Activated naive CD4-positive, alpha-beta T cell treated with anti-CD3 and anti-CD28 coated beads, Interleukin-2, amount 50 U/mL, for 72 hours (primary cell): ENCODE measurements at regions not wholly inside any gene's neighbourhood (a gene's known extent, or its start where the extent isn't known, plus 50 kb on each side); places are given as distances from the start of the nearest gene placed in this dataset.

Experiments
- ATAC-seq, 2 donors: fragments of 150-1000 bp; cut with Tn5 transposase; 2 replicates each; pipeline ENCODE4 v1.10.0; 2021; ENCODE audit warnings: mild to moderate bottlenecking in 2 of 2, moderate library complexity in 2 of 2
- DNase-seq, 2 donors: peaks; one replicate each; pipeline ENCODE4 v3.0.0; 2021 to 2022; ENCODE audit warnings: low spot score in 2 of 2
- H3K27ac Mint-ChIP-seq, 2 donors: one replicate each; pipeline ENCODE4 v1.8.0; 2022; ENCODE audit warnings: mild to moderate bottlenecking in 2 of 2, mixed read lengths in 2 of 2
- H3K36me3 Mint-ChIP-seq, 2 donors: one replicate each; pipeline ENCODE4 v1.8.0; 2022; ENCODE audit warnings: mixed read lengths in 2 of 2
- H3K9me3 Mint-ChIP-seq, 2 donors: one replicate each; pipeline ENCODE4 v1.8.0; 2022; ENCODE audit warnings: mixed read lengths in 2 of 2

DNA sequence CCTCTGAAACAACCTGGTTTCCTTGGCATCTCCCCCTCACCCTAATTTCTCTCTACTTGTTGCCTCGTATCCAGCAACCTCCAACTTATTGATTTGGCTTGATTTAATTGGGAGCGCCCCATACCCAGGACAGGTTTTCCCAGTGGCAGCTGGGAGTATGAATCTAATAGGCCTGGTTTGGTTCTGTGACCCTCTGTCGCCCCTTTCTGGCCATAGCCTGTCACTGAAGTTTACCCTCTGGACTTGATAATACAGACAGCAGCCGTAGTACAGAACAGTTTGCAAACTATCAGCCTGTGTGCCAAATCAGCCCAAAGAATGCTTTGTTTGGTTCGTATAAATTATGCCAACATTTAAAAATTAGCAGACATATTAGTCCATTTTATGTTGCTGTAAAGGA is 525.1 kb upstream of the GOLIM4 start:
- H3K9me3 Mint-ChIP-seq = peaks cover 6% of the 10 kb centered on the region in 2 donors
- no peak overlapping the region for H3K27ac Mint-ChIP-seq
- DNase-seq = no peak
- no peak for ATAC-seq
- no peaks in the 10 kb centered on the region for H3K36me3 Mint-ChIP-seq

DNA sequence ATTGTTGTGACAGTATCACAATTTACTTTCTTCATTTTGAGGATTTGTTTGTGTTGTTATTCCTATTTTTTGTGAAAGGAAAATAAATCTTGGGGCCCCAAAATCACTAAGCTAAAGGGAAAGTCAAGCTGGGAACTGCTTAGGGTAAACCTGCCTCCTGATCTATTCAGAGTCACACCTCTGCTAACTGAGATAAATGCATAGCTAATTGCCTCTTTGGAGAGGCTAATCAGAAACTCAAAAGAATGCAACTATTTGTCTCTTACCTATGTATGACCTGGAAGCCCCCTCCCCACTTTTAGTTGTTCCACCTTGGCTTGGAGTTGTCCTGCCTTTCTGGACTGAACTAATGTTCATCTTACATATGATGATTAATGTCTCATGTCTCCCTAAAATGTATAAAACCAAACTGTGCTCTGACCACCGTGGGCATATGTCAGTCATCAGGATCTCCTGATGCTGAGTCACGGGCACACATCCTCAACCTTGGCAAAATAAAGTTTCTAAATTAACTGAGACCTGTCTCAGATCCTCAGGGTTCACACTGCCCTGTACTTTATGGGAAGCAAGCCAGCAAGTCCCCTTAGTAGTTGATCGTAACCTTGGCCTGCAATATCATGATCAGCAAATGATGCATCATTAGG is 523.2 kb upstream of the GOLIM4 start:
- ATAC-seq = no peak
- no peak for DNase-seq
- Mint-ChIP-seq H3K9me3 (peaks cover 6% of the 10 kb centered on the region in 2 donors), H3K27ac (no peak overlapping the region), H3K36me3 (no peaks in the 10 kb centered on the region)

DNA sequence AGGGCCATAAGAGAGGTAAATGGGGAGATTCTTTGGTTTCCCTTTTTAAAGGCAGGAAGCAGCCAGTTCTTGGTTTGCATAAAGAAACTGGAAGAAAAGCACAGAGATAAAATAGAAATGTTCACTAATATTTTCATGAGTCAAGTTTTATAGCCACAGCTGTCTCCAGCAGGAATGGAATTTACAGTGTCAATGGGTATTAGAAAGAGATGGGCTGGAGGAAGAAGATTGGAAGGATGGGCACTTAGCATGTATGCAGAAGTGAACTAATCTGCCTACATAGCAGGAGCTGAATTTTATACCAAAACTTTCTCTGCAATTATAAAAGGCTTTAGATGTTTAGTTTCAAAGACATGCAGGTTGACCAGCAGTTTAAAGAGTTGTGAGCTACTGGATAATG is 521.9 kb upstream of the GOLIM4 start:
- no peak overlapping the region for H3K27ac Mint-ChIP-seq
- H3K9me3 Mint-ChIP-seq = peaks cover 6% of the 10 kb centered on the region in 2 donors
- H3K36me3 Mint-ChIP-seq = no peaks in the 10 kb centered on the region
- ATAC-seq = no peak
- no peak for DNase-seq

DNA sequence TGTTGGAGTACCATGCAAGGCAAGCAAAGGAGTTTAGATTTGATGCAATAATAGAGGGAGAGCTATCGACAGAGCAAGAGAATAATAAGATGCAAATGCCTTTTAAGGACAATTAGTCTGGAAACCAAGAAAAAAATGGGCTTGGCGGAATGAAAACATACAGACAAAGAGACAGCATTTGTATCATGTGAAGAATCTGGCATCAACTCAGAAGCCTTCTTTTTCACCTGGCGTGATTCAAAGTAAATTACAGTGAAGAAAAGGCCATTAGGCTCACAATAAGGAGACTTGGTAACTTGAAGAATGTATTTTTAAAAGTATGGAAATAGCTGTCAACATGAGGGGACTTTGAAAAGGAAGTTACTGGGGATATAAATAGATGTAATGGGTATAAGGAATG is 521.2 kb upstream of the GOLIM4 start:
- Mint-ChIP-seq H3K27ac (no peak overlapping the region), H3K36me3 (no peaks in the 10 kb centered on the region)
- no peak for ATAC-seq

DNA sequence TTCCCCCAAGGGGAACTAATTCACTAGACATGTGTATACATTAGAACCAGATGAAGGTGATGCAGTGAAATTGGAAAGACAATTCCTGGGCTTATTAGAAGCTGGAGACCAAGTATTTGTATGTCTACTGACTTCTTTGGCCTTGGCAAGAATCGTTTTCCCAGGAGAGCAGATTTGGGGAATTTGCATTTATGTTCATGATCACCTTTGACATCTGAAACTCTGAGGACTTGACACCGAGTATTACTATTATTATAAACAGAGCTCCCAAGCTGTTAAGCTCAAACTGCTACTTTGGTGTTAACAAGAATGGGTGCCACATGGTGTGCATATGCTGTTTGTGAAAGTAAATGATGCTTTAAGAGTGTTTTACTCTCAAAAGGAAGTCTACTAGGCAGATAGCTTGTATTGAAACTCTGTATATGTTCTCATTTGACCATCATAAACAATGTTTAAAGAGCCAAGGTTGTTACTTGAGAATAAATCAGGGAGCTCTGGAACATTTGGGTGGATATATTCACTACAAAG is 519.8 kb upstream of the GOLIM4 start:
- no peak overlapping the region for H3K27ac Mint-ChIP-seq
- ATAC-seq (no peak), DNase-seq (no peak)
- H3K9me3 Mint-ChIP-seq = peaks cover 6 to 11% of the 10 kb centered on the region in 2 donors
- no peaks in the 10 kb centered on the region for H3K36me3 Mint-ChIP-seq

More for the DNA sequence above, 521.2 kb upstream of the GOLIM4 start:
- no peak for DNase-seq
- peaks cover 6% of the 10 kb centered on the region in 2 donors for H3K9me3 Mint-ChIP-seq

DNA sequence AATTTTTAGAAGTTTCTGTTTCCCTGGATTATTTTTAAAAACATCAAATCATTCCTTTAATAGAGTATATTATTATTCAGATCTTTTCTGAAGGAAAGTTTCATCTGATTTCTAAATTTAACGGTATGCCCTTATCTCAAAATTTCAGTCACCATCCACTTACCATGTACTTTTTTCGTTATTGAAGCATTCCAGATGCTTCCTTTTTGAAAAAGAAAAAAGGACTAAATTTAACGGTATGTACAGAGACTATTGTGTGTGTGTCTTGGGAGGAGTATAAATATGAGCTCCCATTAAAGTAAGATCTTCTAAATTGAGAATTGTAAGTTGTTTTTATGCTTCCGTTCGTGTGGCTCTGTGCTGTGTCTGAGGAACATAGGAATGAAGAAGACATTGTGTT is 517.4 kb upstream of the GOLIM4 start:
- DNase-seq (no peak), ATAC-seq (no peak)
- Mint-ChIP-seq H3K27ac (no peak overlapping the region), H3K9me3 (peaks cover 0 to 14% of the 10 kb centered on the region in 2 donors), H3K36me3 (no peaks in the 10 kb centered on the region)

DNA sequence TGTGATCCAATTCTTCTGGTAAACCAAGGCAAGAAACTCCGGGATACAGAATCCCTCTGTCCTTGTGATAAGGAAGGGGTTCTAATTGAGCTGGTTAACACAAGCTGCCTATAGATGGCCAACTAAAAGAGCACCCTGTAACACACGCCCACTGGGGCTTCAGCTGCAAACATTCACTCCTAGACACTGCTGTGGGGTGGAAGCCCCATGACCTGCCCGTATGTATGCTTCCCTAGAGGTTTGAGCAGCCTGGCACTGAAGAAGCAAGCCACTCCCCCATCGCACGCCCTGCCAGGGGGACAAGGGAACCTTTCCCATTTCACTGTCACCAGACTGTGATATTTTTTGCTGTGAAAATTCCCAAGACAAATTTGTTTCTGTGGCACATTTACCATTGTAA is 516.9 kb upstream of the GOLIM4 start:
- no peak overlapping the region for H3K27ac Mint-ChIP-seq
- peaks cover 0 to 14% of the 10 kb centered on the region in 2 donors for H3K9me3 Mint-ChIP-seq
- no peaks in the 10 kb centered on the region for H3K36me3 Mint-ChIP-seq
- DNase-seq (no peak), ATAC-seq (no peak)

DNA sequence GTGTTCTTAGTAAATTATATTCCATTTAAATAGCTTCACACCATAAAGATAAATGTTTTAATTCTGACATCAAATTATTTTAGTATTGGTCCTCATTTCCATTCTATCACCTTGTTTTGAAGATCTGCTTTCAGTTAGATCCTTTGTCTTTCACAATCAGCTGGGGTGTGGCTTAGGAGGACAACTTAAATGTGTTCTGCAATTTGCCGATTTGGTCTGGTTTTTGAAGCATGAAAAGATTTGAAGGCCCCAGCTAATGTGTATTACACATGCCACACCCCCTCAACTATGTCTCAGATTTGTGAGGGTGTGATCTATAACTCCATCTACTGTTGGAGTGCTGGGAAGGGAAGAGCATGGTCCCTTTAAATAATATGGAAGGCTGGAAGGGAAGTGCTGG is 516.1 kb upstream of the GOLIM4 start:
- ATAC-seq = no peak
- H3K27ac Mint-ChIP-seq = no peak overlapping the region
- DNase-seq = no peak
- H3K9me3 Mint-ChIP-seq = peaks cover 0 to 10% of the 10 kb centered on the region in 2 donors
- no peaks in the 10 kb centered on the region for H3K36me3 Mint-ChIP-seq

DNA sequence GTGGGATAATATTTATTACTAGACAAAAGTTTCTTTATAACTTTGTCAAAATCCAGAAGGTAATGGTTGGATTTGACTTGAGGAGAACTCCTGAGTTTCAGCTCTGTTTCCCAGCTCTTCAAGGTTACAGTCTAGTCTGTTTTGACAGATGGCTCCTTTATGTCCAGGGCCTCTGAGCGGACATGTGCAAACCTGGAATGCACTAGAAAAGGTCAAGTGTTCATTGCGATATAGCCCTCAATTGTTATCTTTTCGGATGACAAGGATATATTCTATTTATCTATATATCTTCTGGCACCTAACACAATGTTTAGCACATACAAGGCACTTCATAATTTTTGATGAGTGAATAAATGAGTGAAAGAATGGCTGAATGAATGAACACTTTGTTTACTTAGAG is 513.2 kb upstream of the GOLIM4 start:
- Mint-ChIP-seq H3K27ac (no peak overlapping the region), H3K36me3 (no peaks in the 10 kb centered on the region), H3K9me3 (peaks cover 0 to 8% of the 10 kb centered on the region in 2 donors)
- no peak for ATAC-seq
- no peak for DNase-seq

DNA sequence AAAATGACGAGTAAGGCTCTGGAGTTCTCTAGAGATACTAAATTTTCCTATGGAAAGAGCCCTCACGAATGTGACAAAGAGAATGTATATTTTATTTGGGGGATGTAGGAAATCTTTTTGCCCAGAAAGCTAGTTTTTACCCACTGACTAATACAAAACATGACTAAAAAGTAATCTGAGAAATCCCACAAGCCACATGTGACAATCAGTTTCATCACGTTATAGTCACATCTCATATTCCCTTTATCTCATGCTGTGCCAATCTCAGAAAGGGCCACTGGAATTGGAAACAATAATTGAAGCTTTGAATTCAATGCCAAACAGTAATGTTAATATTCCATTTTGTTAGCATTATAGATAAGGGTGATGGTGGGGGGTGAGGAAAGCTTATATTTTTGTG is 509.0 kb upstream of the GOLIM4 start:
- H3K36me3 Mint-ChIP-seq = no peaks in the 10 kb centered on the region
- no peaks in the 10 kb centered on the region for H3K9me3 Mint-ChIP-seq
- DNase-seq (no peak), ATAC-seq (no peak)
- H3K27ac Mint-ChIP-seq = no peak overlapping the region

DNA sequence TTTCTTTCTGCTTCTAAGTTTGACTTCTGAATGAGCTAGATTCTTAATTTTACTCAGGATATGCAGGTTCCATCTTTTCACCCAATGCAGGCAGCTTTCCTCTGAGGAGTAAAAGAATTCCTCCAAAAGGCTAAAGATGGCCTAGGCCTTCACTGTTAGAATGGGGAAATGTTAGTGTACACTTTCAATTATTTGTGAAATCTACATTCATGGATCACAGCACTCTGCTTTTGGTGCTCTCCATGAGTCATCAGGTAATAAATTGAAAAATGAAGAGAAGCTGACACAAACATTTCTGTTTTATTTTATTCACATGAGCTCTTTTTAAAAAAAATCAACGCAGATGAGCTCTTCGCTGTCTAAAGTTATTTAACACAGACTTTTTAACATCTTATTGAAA is 502.5 kb upstream of the GOLIM4 start:
- DNase-seq (no peak), ATAC-seq (no peak)
- no peaks in the 10 kb centered on the region for H3K36me3 Mint-ChIP-seq
- no peaks in the 10 kb centered on the region for H3K9me3 Mint-ChIP-seq
- no peak overlapping the region for H3K27ac Mint-ChIP-seq

DNA sequence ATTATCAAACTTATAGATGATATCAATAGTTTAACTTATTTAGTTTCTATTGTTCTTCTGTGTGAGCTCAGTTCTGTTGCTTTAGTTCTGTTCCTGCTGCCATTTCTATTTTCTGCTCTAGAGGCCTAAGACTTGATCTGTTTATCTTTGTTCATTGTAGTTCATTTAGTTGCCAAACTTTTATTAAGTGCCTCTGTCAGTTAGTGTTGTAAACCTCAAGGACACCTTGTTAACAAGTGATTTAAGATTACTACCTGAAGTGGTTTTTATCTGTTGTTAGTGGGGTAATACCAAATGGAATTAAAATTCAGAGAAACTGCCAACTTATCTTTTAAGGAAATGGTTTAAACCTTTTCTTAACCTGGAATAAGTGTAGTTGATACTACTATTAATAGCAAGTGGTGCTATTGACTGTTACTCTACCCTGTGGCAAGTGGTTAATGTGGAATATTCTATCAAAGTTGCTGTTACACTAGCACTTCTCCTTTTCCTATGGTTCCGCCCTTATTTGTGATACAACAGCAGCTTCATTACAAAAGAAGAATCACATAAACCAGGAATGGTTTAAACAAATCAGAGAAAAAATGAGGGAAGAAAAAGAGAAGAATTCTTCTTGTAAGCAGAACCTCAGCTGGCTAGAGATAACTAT is 500.6 kb upstream of the GOLIM4 start:
- no peak for ATAC-seq
- no peak overlapping the region for H3K27ac Mint-ChIP-seq
- DNase-seq = no peak
- peaks cover 0 to 5% of the 10 kb centered on the region in 2 donors for H3K9me3 Mint-ChIP-seq
- H3K36me3 Mint-ChIP-seq = no peaks in the 10 kb centered on the region

DNA sequence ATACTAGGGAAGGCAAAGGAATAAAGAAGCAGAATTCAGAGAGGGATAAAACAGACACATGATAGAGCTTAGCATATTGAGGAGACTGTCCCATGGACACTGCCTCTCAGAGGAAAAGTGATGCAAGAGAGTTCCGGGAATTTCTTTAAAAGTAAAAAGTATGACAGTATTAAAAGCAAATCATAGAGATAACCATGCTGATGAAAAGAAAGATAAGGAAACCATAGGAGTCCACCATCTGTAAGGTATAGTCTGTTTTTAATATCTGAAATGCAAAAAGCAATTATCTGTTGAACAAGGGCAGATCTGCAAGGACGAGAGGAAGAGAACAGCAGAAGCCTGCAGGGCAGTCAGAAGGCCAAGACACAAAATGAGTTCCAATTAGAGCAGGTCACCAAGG is 495.9 kb upstream of the GOLIM4 start:
- peaks cover 4 to 6% of the 10 kb centered on the region in 2 donors for H3K9me3 Mint-ChIP-seq

DNA sequence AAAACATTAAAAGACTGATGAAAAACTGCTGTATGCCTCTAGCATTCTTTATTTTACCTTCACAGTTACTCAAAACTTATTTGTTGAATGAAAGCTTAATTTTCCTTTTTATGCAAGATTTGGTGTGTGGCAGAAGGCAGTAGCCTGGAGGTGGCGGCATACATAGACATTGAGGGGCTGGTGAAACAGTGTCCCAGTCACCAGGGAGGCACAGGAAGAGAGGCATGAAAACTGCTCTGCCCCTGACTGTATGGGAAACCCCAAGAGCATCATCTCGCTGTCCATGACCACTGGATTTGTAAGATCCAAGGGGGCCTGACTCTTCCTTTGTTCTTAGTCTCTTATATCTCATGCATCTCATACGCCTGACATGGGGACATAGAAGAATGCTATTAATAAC is 493.7 kb upstream of the GOLIM4 start:
- Mint-ChIP-seq H3K9me3 (peaks cover 4 to 6% of the 10 kb centered on the region in 2 donors), H3K36me3 (no peaks in the 10 kb centered on the region), H3K27ac (no peak overlapping the region)
- ATAC-seq = no peak
- DNase-seq = no peak

More for the DNA sequence above, 495.9 kb upstream of the GOLIM4 start:
- Mint-ChIP-seq H3K27ac (no peak overlapping the region), H3K36me3 (no peaks in the 10 kb centered on the region)
- DNase-seq = no peak
- no peak for ATAC-seq

DNA sequence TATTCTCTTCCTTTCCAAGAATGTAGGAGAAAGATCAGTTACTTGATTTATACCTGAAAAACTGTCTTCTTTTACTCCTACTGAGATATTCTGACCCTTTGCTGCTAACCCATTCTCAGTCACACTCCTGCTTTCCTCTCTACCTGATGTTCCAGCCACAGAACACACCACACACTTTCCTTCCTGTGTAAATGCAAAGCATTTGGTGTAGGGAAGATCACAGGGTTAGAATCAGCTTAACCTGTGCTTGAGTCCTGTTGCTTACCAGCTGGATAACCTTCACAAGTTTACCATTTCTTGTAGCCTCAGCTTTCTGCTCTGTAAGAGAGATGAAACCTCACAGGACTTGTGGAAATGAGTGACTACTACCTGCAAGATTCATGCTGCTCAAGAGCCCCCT is 489.8 kb upstream of the GOLIM4 start:
- DNase-seq = no peak
- no peak overlapping the region for H3K27ac Mint-ChIP-seq
- no peak for ATAC-seq

DNA sequence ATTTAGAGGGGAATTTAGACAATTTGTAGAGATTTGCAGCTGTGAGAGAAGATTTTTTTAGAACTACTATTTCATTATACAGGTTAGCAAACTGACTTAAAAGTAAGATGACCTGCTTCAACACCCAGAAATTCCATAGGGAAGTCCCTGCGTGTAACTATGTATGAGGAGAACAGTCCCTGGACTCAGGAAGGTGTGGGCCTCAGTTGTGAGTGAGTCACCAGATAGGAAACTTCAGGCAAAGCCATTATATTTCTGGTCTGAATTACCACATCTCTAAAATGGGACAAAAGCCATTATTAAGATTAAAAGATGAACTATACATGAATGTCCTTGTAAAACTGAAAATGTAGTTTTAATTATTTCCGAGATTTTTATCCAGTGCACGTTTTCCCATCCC is 488.3 kb upstream of the GOLIM4 start:
- ATAC-seq (no peak), DNase-seq (no peak)
- no peak overlapping the region for H3K27ac Mint-ChIP-seq
- H3K9me3 Mint-ChIP-seq = peaks cover 0 to 4% of the 10 kb centered on the region in 2 donors
- no peaks in the 10 kb centered on the region for H3K36me3 Mint-ChIP-seq

More for the DNA sequence above, 489.8 kb upstream of the GOLIM4 start:
- Mint-ChIP-seq H3K9me3 (peaks cover 0 to 4% of the 10 kb centered on the region in 2 donors), H3K36me3 (no peaks in the 10 kb centered on the region)

DNA sequence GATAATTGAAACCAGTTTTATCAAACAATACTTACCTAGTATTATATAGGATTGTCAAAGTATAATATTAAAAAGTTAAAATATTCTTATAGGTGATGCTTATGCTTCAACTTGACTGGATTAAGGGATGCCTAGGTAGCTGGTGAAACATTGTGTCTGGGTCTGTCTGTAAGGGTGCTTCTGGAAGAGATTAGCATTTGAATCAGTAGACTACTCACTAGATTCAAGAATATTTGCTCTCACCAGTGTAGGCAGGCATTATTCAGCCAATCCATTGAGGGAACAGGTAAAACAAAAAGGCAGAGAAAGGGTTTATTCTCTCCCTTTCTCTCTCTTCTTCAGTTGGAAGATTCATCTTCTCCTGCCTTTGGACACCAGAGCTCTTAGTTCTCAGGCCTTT is 486.8 kb upstream of the GOLIM4 start:
- Mint-ChIP-seq H3K36me3 (no peaks in the 10 kb centered on the region), H3K9me3 (peaks cover 0 to 1% of the 10 kb centered on the region in 2 donors), H3K27ac (no peak overlapping the region)
- ATAC-seq (no peak), DNase-seq (no peak)

DNA sequence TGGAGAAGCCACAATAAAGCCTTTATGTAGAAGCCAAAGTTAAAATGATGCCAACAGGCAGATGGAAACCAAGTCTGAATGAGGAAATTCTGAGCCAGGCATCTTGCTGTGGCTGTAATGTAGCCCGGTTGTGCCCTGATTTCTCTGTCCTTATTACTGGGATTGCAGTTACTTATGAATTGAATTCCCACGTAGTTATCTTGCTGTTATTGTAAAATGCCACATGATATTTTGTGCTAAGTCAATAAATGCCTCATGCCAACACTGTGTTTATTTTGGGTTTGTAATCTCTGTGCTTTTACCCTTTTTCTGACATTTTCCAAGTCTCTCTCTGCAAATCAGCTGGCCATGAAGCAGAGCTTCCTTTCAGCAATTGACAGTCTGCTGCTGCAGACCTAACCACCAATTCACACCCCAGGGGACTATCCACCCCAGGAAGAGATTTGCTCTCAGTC is 486.1 kb upstream of the GOLIM4 start:
- ATAC-seq (no peak), DNase-seq (no peak)
- Mint-ChIP-seq H3K9me3 (no peaks in the 10 kb centered on the region), H3K36me3 (no peaks in the 10 kb centered on the region), H3K27ac (no peak overlapping the region)
